Type B pancreatic cell (in vitro differentiated cells): ENCODE measurements at regions not wholly inside any gene's neighbourhood (a gene's known extent, or its start where the extent isn't known, plus 50 kb on each side); places are given as distances from the start of the nearest gene placed in this dataset.

ENCODE experiments used
- DNase-seq: peaks from one replicate; pipeline ENCODE4 v3.0.0; 2021; ENCODE audit warnings: mixed read lengths; ENCODE audit not compliant: unreplicated experiment; ENCODE audit errors: extremely low spot score
- H3K27ac Mint-ChIP-seq: 2 replicates; pipeline ENCODE4 v1.8.0; 2021; ENCODE audit warnings: mild to moderate bottlenecking, mixed read lengths
- H3K27me3 Mint-ChIP-seq: 2 replicates; pipeline ENCODE4 v1.8.0; 2021; ENCODE audit warnings: mixed read lengths
- H3K36me3 Mint-ChIP-seq: 2 replicates; pipeline ENCODE4 v1.8.0; 2021; ENCODE audit warnings: mixed read lengths
- H3K4me1 Mint-ChIP-seq: one replicate; pipeline ENCODE4 v1.8.0; 2021; ENCODE audit warnings: mixed read lengths; ENCODE audit not compliant: unreplicated experiment
- H3K4me3 Mint-ChIP-seq: 2 replicates; pipeline ENCODE4 v1.8.0; 2021; ENCODE audit warnings: mild to moderate bottlenecking, mixed read lengths
- H3K9me3 Mint-ChIP-seq: 2 replicates; pipeline ENCODE4 v1.8.0; 2021; ENCODE audit warnings: mixed read lengths
- TF ChIP-seq, protein P1 (sequence below): fragments of 200-600 bp; sonication (generic); conservative IDR thresholded peaks from 2 replicates; pipeline ENCODE4 v1.5.0; 2021; ENCODE audit warnings: antibody characterized with exemption, mild to moderate bottlenecking

DNA sequence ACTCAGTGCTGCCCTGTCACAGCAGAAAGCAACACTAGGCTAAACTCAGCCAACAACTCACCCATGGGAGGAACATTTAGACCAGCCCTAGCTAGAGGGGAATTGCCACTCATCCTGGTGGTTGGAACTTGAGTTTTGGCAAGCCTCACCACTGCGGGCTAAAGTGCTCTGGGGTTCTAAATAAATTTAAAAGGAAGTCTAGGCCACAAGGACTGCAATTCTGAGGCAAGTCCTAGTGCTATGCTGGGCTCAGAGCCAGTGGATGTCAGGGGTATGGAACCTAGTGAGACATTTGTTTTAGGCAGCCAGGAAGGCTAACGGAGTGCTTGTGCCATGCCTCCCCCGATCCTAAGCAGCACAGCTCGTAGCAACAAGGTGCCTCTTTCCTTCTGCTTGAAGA is 78.0 kb downstream of the RGS13 start:
- Mint-ChIP-seq H3K4me1 (peaks cover 3% of the 10 kb centered on the region), H3K36me3 (no peaks in the 10 kb centered on the region), H3K9me3 (peaks cover 5% of the 10 kb centered on the region), H3K27ac (no peak overlapping the region), H3K27me3 (no peaks in the 10 kb centered on the region), H3K4me3 (no peak overlapping the region)
- TF ChIP-seq, protein P1, sequence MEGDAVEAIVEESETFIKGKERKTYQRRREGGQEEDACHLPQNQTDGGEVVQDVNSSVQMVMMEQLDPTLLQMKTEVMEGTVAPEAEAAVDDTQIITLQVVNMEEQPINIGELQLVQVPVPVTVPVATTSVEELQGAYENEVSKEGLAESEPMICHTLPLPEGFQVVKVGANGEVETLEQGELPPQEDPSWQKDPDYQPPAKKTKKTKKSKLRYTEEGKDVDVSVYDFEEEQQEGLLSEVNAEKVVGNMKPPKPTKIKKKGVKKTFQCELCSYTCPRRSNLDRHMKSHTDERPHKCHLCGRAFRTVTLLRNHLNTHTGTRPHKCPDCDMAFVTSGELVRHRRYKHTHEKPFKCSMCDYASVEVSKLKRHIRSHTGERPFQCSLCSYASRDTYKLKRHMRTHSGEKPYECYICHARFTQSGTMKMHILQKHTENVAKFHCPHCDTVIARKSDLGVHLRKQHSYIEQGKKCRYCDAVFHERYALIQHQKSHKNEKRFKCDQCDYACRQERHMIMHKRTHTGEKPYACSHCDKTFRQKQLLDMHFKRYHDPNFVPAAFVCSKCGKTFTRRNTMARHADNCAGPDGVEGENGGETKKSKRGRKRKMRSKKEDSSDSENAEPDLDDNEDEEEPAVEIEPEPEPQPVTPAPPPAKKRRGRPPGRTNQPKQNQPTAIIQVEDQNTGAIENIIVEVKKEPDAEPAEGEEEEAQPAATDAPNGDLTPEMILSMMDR = no peak
- no peak for DNase-seq

DNA sequence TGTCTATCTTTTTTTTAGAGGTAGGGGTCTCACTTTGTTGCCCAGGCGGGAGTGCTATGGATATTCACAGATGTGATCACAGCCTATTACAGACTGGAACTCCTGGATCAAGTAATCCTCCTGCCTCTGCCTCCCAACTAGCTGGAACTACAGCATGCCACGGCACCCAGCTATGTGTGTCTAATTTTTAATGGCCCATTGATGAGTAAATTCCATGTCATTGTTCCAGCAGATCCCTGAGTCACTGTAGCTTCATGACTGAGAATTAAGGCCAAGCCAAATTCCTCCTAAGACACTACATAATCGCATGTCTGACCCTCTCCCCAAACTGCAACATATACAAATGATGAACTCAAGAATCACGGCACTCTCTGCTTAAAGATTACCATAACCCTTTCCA is 84.2 kb upstream of the RGS2 start:
- DNase-seq = no peak
- H3K27me3 Mint-ChIP-seq = no peaks in the 10 kb centered on the region
- no peaks in the 10 kb centered on the region for H3K9me3 Mint-ChIP-seq
- no peak overlapping the region for H3K27ac Mint-ChIP-seq
- no peaks in the 10 kb centered on the region for H3K4me1 Mint-ChIP-seq
- H3K4me3 Mint-ChIP-seq = no peak overlapping the region
- no peaks in the 10 kb centered on the region for H3K36me3 Mint-ChIP-seq
- TF ChIP-seq, protein P1 = no peak

DNA sequence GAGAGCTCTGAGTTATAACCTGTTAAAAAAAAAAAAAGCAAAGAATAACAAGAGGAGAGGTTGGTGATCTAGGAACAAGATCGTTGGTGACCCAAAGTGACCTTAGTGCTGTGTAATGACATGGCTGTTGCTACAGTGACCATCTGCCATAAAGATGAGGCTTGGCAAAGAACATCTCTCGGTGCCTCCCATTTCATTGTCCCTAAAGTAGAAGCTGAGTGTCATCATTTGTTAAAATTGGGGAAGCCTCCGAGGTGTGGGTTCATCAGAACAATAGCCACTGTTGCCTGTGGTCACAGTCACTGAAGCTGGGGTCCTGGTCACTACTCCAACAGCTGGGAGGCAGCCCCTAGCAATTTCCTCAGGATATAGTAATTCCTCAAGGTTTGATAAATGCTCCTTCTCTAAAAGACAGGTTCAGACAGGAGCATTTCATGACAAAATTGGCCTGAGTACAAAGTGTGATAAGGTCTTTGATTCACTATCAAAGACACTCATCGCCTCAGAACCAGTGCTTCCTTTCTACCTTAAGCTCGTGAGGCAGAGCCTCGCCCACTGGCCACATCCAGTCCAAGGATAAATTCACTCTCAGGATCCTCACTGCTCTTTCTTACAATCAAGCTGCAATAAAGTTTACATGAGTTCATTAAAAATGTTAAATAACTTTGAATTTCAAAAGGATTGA is 81.9 kb upstream of the RGS2 start:
- Mint-ChIP-seq H3K36me3 (no peaks in the 10 kb centered on the region), H3K27ac (no peak overlapping the region), H3K27me3 (no peaks in the 10 kb centered on the region), H3K4me3 (no peak overlapping the region), H3K9me3 (no peaks in the 10 kb centered on the region), H3K4me1 (no peaks in the 10 kb centered on the region)
- TF ChIP-seq, protein P1 = no peak
- no peak for DNase-seq

DNA sequence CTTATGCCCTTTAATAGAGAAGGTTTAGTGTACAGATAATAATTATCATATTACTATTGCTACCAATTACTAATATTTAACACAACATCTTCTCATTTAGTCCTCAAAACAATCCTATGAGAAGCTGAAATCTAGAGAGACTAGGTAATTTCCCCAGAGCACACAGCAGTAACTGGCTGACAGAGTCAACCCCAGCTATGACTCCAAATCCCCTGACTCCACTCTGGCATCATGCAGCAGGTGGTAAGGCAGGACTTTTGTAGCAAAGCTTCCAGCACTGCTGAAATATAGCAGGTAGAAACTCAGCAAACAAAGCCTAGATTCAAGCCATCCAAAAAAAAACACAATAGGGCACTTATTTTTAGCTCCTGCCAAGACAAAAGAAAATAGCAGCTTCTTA is 79.3 kb upstream of the RGS2 start:
- DNase-seq = no peak
- H3K9me3 Mint-ChIP-seq = no peaks in the 10 kb centered on the region
- H3K36me3 Mint-ChIP-seq = no peaks in the 10 kb centered on the region
- H3K27me3 Mint-ChIP-seq = no peaks in the 10 kb centered on the region
- TF ChIP-seq, protein P1 = no peak
- H3K4me1 Mint-ChIP-seq = no peaks in the 10 kb centered on the region
- no peak overlapping the region for H3K4me3 Mint-ChIP-seq
- no peak overlapping the region for H3K27ac Mint-ChIP-seq

DNA sequence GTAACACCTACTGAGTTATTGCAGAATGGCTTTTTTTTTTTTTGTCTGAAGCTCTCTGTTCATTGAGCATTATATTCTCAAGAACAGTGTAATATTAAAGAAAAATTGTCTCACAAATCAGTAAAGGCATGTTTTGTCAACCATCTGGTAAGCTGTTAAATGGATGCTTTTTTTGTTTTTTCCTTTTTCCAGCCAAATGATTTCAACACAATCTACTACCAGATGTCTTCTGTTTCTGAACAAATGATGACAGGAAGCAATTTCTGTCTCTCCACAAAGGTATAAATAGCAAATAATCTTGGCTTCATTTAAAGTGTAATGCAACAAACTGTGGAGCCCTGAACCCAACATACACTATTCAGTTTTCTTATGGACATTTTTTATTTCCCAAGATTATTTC is 78.6 kb upstream of the RGS2 start:
- no peak overlapping the region for H3K27ac Mint-ChIP-seq
- no peaks in the 10 kb centered on the region for H3K9me3 Mint-ChIP-seq
- H3K4me3 Mint-ChIP-seq = no peak overlapping the region
- no peaks in the 10 kb centered on the region for H3K36me3 Mint-ChIP-seq
- H3K4me1 Mint-ChIP-seq = no peaks in the 10 kb centered on the region
- no peak for DNase-seq
- TF ChIP-seq, protein P1 = no peak
- no peaks in the 10 kb centered on the region for H3K27me3 Mint-ChIP-seq

DNA sequence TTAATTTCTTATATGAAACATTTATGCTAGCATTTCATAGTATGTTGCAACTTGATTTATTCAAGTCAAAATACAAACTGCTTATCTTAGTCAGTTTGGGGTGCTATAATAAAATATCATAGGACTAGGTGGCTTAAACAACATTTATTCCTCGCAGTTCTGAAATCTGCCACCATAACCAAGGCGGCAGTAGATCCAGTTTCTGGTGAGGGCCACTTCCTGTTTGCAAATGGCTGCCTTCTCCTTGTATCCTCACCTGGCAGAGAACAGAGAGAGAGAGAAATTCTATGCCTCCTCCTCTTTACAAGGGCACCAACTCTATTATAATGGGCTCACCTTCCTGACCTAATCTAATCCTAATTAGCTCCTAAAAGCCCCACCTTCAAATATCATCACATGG is 76.1 kb upstream of the RGS2 start:
- no peak overlapping the region for H3K4me3 Mint-ChIP-seq
- H3K36me3 Mint-ChIP-seq = no peaks in the 10 kb centered on the region
- no peak for DNase-seq
- H3K27me3 Mint-ChIP-seq = no peaks in the 10 kb centered on the region
- TF ChIP-seq, protein P1 = peak; percentile 53
- no peak overlapping the region for H3K27ac Mint-ChIP-seq
- H3K4me1 Mint-ChIP-seq = no peaks in the 10 kb centered on the region
- no peaks in the 10 kb centered on the region for H3K9me3 Mint-ChIP-seq
